Endothelial cell of umbilical vein (primary cell): ENCODE measurements at regions not wholly inside any gene's neighbourhood (a gene's known extent, or its start where the extent isn't known, plus 50 kb on each side); places are given as distances from the start of the nearest gene placed in this dataset.

Experiments used
- BruUV-seq: library from RNA; stranded (reverse); fragments of 400-500 nt; replicated peaks from 2 replicates; lab custom pipeline; 2021; lab: Mats Ljungman, UMichigan
- CTCF ChIA-PET: fragments of 300-600, 350-600 bp; sonication (Branson Sonifier 250); formaldehyde crosslinking; loops from one replicate; lab custom pipeline; 2021; ENCODE audit warnings: antibody characterized with exemption, inconsistent platforms; lab: Charles Lee
- POLR2A ChIA-PET: fragments of 300-600, 350-600 bp; sonication (Branson Sonifier 250); formaldehyde crosslinking; loops from one replicate; lab custom pipeline; 2021; ENCODE audit warnings: antibody characterized with exemption, inconsistent platforms; lab: Charles Lee
- DNase-seq: peaks from one replicate; pipeline ENCODE4 v3.0.0-alpha.2; 2011; ENCODE audit warnings: low read depth, low spot score
- FAIRE-seq: peaks from 2 replicates; lab custom pipeline; 2011; peaks lifted over from hg19 to GRCh38; lab: Jason Lieb, UNC
- H2AFZ ChIP-seq: 2 replicates; pipeline ENCODE4 v1.6.0; 2012; ENCODE audit warnings: low read depth, low read length, control low read depth, inconsistent platforms
- H3K27ac ChIP-seq: 2 replicates; pipeline ENCODE4 v1.5.1; 2011; ENCODE audit warnings: low read depth, mild to moderate bottlenecking, control low read depth, low read length, moderate library complexity; ENCODE audit not compliant: insufficient read depth
- H3K27me3 ChIP-seq, 2 experiments: 2 replicates each; pipeline versions ENCODE4 v1.6.0 to v1.6.1; 2011; ENCODE audit warnings: low read length in 2 of 2, mixed read lengths in 1 of 2; ENCODE audit not compliant: control insufficient read depth in 2 of 2, insufficient read depth in 2 of 2
- H3K36me3 ChIP-seq, 2 experiments: 2 replicates in 1 of 2; 3 replicates in 1 of 2; pipeline ENCODE4 v1.5.1; 2011; ENCODE audit warnings: low read length in 2 of 2, mild to moderate bottlenecking in 1 of 2, moderate library complexity in 1 of 2; ENCODE audit not compliant: control insufficient read depth in 2 of 2, insufficient read depth in 2 of 2; ENCODE audit errors: extremely low read depth in 1 of 2
- H3K4me1 ChIP-seq: 3 replicates; pipeline ENCODE4 v1.5.1; 2011; ENCODE audit warnings: mild to moderate bottlenecking, low read length; ENCODE audit not compliant: control insufficient read depth, insufficient read depth; ENCODE audit errors: extremely low read depth
- H3K4me2 ChIP-seq: 2 replicates; pipeline ENCODE4 v1.6.1; 2011; ENCODE audit warnings: low read length, control low read depth, mixed read lengths; ENCODE audit not compliant: insufficient read depth
- H3K4me3 ChIP-seq, 3 experiments: fragments of 200-600 bp in 1 of 3; sonication (generic), shearing (Covaris generic) in 1 of 3; replicated peaks in 1 of 3; 2 replicates each; pipeline ENCODE4 v1.5.1; 2011 to 2016; ENCODE audit warnings: control low read depth in 3 of 3, low read length in 3 of 3, mild to moderate bottlenecking in 2 of 3, inconsistent platforms in 1 of 3, low read depth in 1 of 3, moderate library complexity in 1 of 3; ENCODE audit not compliant: insufficient read depth in 1 of 3
- H3K79me2 ChIP-seq: 2 replicates; pipeline ENCODE4 v1.6.0; 2012; ENCODE audit warnings: low read length, inconsistent platforms; ENCODE audit not compliant: control insufficient read depth, insufficient read depth
- H3K9ac ChIP-seq: replicated peaks from 2 replicates; pipeline ENCODE3; 2011; ENCODE audit warnings: low read length, control low read depth; ENCODE audit not compliant: insufficient read depth; ENCODE audit errors: extremely low read depth
- H3K9me1 ChIP-seq: replicated peaks from 3 replicates; pipeline ENCODE4 v1.6.0; 2011; ENCODE audit warnings: mild to moderate bottlenecking, low read length; ENCODE audit not compliant: control insufficient read depth, insufficient read depth; ENCODE audit errors: extremely low read depth
- H3K9me3 ChIP-seq: replicated peaks from 2 replicates; pipeline ENCODE4 v1.5.1; 2012; ENCODE audit warnings: low read length, inconsistent platforms; ENCODE audit not compliant: control insufficient read depth, insufficient read depth
- H4K20me1 ChIP-seq: replicated peaks from 2 replicates; pipeline ENCODE3; 2011; ENCODE audit warnings: mild to moderate bottlenecking, low read length; ENCODE audit not compliant: control insufficient read depth, insufficient read depth; ENCODE audit errors: extremely low read depth
- FOS ChIP-seq: IDR thresholded peaks from 2 replicates; pipeline ENCODE4 v1.6.1; 2011; ENCODE audit warnings: mild to moderate bottlenecking, low read length, moderate library complexity, borderline replicate concordance; ENCODE audit not compliant: insufficient read depth
- GATA2 ChIP-seq: IDR thresholded peaks from 2 replicates; pipeline ENCODE4 v1.7.0; 2011; ENCODE audit warnings: low read depth, mild to moderate bottlenecking, moderate library complexity, mixed read lengths, low read length; ENCODE audit not compliant: insufficient read length, insufficient read depth
- JUN ChIP-seq: IDR thresholded peaks from 2 replicates; pipeline ENCODE4 v1.6.1; 2011; ENCODE audit warnings: borderline replicate concordance, low read depth; ENCODE audit not compliant: insufficient read length, insufficient read depth
- POLR2AphosphoS5 ChIP-seq: IDR thresholded peaks from 2 replicates; pipeline ENCODE4 v1.6.1; 2012; ENCODE audit warnings: low read depth, mild to moderate bottlenecking, control low read depth, low read length, moderate library complexity; ENCODE audit not compliant: insufficient read depth
- dilution Hi-C: fragments of 300-500 bp; cut with MboI; formaldehyde crosslinking; loops from one replicate; pipeline ENCODE4 v1.15.0; 2019; ENCODE audit warnings: low sequenced_read_pairs; ENCODE audit not compliant: extremely low pct_ligation_motif_present
- intact Hi-C: fragments of 100-400 bp; cut with micrococcal nuclease; formaldehyde crosslinking; loops from one replicate; pipeline ENCODE4 v1.10.0; 2022
- TF ChIP-seq, protein P1 (sequence below), 2 donors: IDR thresholded peaks; 1 replicate in 1 of 2; 2 replicates in 1 of 2; pipeline ENCODE4 v1.5.1; 2011; ENCODE audit warnings: low read length in 2 of 2, mild to moderate bottlenecking in 2 of 2, moderate library complexity in 2 of 2, control low read depth in 1 of 2, inconsistent platforms in 1 of 2, low read depth in 1 of 2; ENCODE audit not compliant: insufficient read depth in 1 of 2; ENCODE audit errors: extremely low read depth in 1 of 2

- POLR2A ChIA-PET: no interaction called here
- CTCF ChIA-PET: interaction anchor here (0.8 to 7.6 kb wide), 3 partner anchors 85 to 116 kb away, joined by 3 to 88 read pairs (median 4); no protein-coding TSS in a partner anchor
- dilution Hi-C loops: no loop called here
These were observed 113.2 kb downstream of the VIP start for GRCh38 chr6:152863618-152864326.

GRCh38 chr6:152874267-152874666 lies 108.6 kb downstream of the FBXO5 start:
- BruUV-seq: no TSS peak
- DNase-seq: no peak
- Histone ChIP-seq H3K27ac (no peak overlapping the region), H3K4me1 (no peaks in the 10 kb centered on the region), H3K9ac (no peak overlapping the region), H3K79me2 (no peaks in the 10 kb centered on the region), H3K4me2 (no peak overlapping the region), H4K20me1 (no peaks in the 10 kb centered on the region), H3K4me3 (no peak overlapping the region), H3K9me3 (no peaks in the 10 kb centered on the region), H2AFZ (no peak overlapping the region), H3K27me3 (no peaks in the 10 kb centered on the region), H3K9me1 (no peaks in the 10 kb centered on the region), H3K36me3 (no peaks in the 10 kb centered on the region)
- intact Hi-C loops (no loop called here), dilution Hi-C loops (no loop called here)
- ChIA-PET POLR2A (no interaction called here), CTCF (interaction anchor here (0.7 kb wide), 1 partner anchor 80 kb away, joined by 3 read pairs; no protein-coding TSS in a partner anchor)
- TF ChIP-seq, protein P1, sequence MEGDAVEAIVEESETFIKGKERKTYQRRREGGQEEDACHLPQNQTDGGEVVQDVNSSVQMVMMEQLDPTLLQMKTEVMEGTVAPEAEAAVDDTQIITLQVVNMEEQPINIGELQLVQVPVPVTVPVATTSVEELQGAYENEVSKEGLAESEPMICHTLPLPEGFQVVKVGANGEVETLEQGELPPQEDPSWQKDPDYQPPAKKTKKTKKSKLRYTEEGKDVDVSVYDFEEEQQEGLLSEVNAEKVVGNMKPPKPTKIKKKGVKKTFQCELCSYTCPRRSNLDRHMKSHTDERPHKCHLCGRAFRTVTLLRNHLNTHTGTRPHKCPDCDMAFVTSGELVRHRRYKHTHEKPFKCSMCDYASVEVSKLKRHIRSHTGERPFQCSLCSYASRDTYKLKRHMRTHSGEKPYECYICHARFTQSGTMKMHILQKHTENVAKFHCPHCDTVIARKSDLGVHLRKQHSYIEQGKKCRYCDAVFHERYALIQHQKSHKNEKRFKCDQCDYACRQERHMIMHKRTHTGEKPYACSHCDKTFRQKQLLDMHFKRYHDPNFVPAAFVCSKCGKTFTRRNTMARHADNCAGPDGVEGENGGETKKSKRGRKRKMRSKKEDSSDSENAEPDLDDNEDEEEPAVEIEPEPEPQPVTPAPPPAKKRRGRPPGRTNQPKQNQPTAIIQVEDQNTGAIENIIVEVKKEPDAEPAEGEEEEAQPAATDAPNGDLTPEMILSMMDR (IDR thresholded peaks at IDR 0.05; ENCODE audit: extremely low read depth in 1 of 2, insufficient read depth in 1 of 2, low read depth in 1 of 2, low read length in 2 of 2): no peak
- TF ChIP-seq JUN: no peak
- no peak for TF ChIP-seq POLR2AphosphoS5
- TF ChIP-seq GATA2: no peak
- FAIRE-seq: no peak

More at GRCh38 chr6:152863618-152864326, 113.2 kb downstream of the VIP start:
- Histone ChIP-seq H4K20me1 (no peaks in the 10 kb centered on the region), H3K4me1 (no peaks in the 10 kb centered on the region), H3K36me3 (no peaks in the 10 kb centered on the region), H3K9me1 (no peaks in the 10 kb centered on the region), H3K27ac (no peak overlapping the region), H3K9ac (no peak overlapping the region), H3K9me3 (no peaks in the 10 kb centered on the region), H3K4me3 (no peak overlapping the region), H2AFZ (no peak overlapping the region), H3K4me2 (no peak overlapping the region), H3K79me2 (no peaks in the 10 kb centered on the region), H3K27me3 (no peaks in the 10 kb centered on the region)
- no TSS peak for BruUV-seq
- intact Hi-C loops: loop anchor here (1.0 to 5.0 kb wide), 7 partner anchors 33 to 376 kb away; partner anchors contain the start of gene VIP
- FAIRE-seq: peak; percentile 63
- DNase-seq: peak; percentile 78
- TF ChIP-seq FOS (no peak), JUN (no peak)
- TF ChIP-seq, protein P1 (IDR thresholded peaks at IDR 0.05; ENCODE audit: extremely low read depth in 1 of 2, insufficient read depth in 1 of 2, low read depth in 1 of 2, low read length in 2 of 2): peak; percentile 48 to 54
